HG02642 (cell line): ENCODE measurements at regions not wholly inside any gene's neighbourhood (a gene's known extent, or its start where the extent isn't known, plus 50 kb on each side); places are given as distances from the start of the nearest gene placed in this dataset.

Experiments
- ATAC-seq: cut with Tn5 transposase; IDR thresholded peaks from one replicate; pipeline ENCODE4 v1.9.1; 2021; ENCODE audit warnings: mild to moderate bottlenecking; ENCODE audit not compliant: unreplicated experiment, poor library complexity

GRCh38 chr20:9923648-9924047 is 84.8 kb upstream of the PAK5 start:
- no peak for ATAC-seq

- ATAC-seq, result no peak
Observed at GRCh38 chr20:9920866-9921265, 82.0 kb upstream of the PAK5 start.

- peak; percentile 91 for ATAC-seq
Observed at GRCh38 chr20:9919271-9920014, 80.6 kb upstream of the PAK5 start.

- no peak for ATAC-seq
Observed at GRCh38 chr20:9918348-9918747, 79.5 kb upstream of the PAK5 start.

GRCh38 chr20:9916761-9917160 is 77.9 kb upstream of the PAK5 start:
- no peak for ATAC-seq

GRCh38 chr20:9912858-9913434 is 74.1 kb upstream of the PAK5 start:
- no peak for ATAC-seq

GRCh38 chr20:9912290-9912689 is 73.4 kb upstream of the PAK5 start:
- no peak for ATAC-seq

- no peak for ATAC-seq
Observed at GRCh38 chr20:9911519-9911918, 72.6 kb upstream of the PAK5 start.

- ATAC-seq, result no peak
Observed at GRCh38 chr20:9909167-9909566, 70.3 kb upstream of the PAK5 start.

GRCh38 chr20:9903048-9903655 is 64.3 kb upstream of the PAK5 start:
- ATAC-seq, result no peak

- ATAC-seq, result peak; percentile 51
Observed at GRCh38 chr20:9889270-9889981, 50.5 kb upstream of the PAK5 start.
